ENCODE measurements at regions not wholly inside any gene's neighbourhood (a gene's known extent, or its start where the extent isn't known, plus 50 kb on each side); places are given as distances from the start of the nearest gene placed in this dataset.

DNA sequence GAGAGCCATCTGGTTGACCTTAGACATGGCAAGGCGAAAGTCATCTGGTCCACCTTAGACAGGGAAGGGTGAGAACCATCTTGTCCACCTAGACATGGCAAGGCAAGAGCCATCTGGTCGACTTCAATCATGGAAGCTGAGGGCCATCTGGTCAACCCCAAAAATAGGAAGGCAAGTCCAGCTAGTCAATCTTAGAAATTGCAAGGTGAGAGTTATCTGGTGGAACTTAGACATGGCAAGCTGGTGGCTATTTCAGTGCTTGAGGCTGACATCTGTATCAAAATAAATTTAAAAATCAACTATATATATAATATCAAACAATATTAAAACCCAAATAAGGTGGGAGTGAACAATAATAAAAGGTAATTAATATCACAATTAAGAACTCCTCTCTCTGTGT, 83.9 kb downstream of the ZNF726 start:
- no peak for DNase-seq (ENCODE audit: low spot score, unreplicated experiment)
- peaks cover 68% of the 10 kb centered on the region for H3K9me3 Mint-ChIP-seq (ENCODE audit: low read depth)
- H3K27ac Mint-ChIP-seq = no peak overlapping the region
- TF ChIP-seq, protein P1, sequence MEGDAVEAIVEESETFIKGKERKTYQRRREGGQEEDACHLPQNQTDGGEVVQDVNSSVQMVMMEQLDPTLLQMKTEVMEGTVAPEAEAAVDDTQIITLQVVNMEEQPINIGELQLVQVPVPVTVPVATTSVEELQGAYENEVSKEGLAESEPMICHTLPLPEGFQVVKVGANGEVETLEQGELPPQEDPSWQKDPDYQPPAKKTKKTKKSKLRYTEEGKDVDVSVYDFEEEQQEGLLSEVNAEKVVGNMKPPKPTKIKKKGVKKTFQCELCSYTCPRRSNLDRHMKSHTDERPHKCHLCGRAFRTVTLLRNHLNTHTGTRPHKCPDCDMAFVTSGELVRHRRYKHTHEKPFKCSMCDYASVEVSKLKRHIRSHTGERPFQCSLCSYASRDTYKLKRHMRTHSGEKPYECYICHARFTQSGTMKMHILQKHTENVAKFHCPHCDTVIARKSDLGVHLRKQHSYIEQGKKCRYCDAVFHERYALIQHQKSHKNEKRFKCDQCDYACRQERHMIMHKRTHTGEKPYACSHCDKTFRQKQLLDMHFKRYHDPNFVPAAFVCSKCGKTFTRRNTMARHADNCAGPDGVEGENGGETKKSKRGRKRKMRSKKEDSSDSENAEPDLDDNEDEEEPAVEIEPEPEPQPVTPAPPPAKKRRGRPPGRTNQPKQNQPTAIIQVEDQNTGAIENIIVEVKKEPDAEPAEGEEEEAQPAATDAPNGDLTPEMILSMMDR (IDR thresholded peaks at IDR 0.05; ENCODE audit: unreplicated experiment) = no peak
- H3K27me3 Mint-ChIP-seq = no peaks in the 10 kb centered on the region
- no peaks in the 10 kb centered on the region for H3K4me1 Mint-ChIP-seq (ENCODE audit: low read depth)
- no peak overlapping the region for H3K4me3 Mint-ChIP-seq (ENCODE audit: low read depth)
- peaks cover 5% of the 10 kb centered on the region for H3K36me3 Mint-ChIP-seq (ENCODE audit: insufficient read depth)

- H3K4me3 Mint-ChIP-seq (ENCODE audit: low read depth) = no peak overlapping the region
- no peak overlapping the region for H3K27ac Mint-ChIP-seq
- TF ChIP-seq, protein P1 (IDR thresholded peaks at IDR 0.05; ENCODE audit: unreplicated experiment) = no peak
- H3K27me3 Mint-ChIP-seq = no peaks in the 10 kb centered on the region
- H3K36me3 Mint-ChIP-seq (ENCODE audit: insufficient read depth) = peaks cover 5% of the 10 kb centered on the region
- no peaks in the 10 kb centered on the region for H3K4me1 Mint-ChIP-seq (ENCODE audit: low read depth)
- no peak for DNase-seq (ENCODE audit: low spot score, unreplicated experiment)
- H3K9me3 Mint-ChIP-seq (ENCODE audit: low read depth) = peaks cover 65% of the 10 kb centered on the region
These were observed 85.3 kb downstream of the ZNF726 start for GRCh38 chr19:23999821-24000610.

DNA sequence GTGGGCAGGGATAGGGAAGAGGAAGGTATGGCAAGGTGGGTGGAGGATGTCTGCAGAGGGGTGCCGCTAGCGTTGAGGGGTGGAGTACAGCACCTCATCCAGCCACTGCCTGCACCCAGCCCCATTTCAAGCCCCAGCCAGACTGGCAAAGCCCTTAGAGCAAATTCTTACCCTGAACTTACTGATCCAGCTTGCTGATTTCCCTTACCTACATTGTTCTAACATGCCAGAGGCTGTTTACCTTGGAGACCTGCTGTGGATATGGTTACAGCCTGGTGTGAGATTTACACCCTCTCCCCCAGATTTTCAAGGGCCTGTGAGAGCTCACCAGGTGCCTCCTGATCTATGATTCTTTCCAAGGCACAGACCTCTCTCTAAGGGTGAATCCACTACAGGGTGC, 86.0 kb downstream of the ZNF726 start:
- no peak for DNase-seq (ENCODE audit: low spot score, unreplicated experiment)
- Mint-ChIP-seq H3K27ac (no peak overlapping the region), H3K4me1 (ENCODE audit: low read depth) (no peaks in the 10 kb centered on the region), H3K27me3 (no peaks in the 10 kb centered on the region), H3K9me3 (ENCODE audit: low read depth) (peaks cover 62% of the 10 kb centered on the region), H3K4me3 (ENCODE audit: low read depth) (no peak overlapping the region), H3K36me3 (ENCODE audit: insufficient read depth) (peaks cover 3% of the 10 kb centered on the region)
- TF ChIP-seq, protein P1 (IDR thresholded peaks at IDR 0.05; ENCODE audit: unreplicated experiment) = no peak

- TF ChIP-seq, protein P1 (IDR thresholded peaks at IDR 0.05; ENCODE audit: unreplicated experiment) = no peak
- no peak overlapping the region for H3K27ac Mint-ChIP-seq
These were observed 84.6 kb upstream of the ZNF254 start for GRCh38 chr19:24002256-24002945.

GRCh38 chr19:24003537-24003936, 83.5 kb upstream of the ZNF254 start:
- H3K4me1 Mint-ChIP-seq (ENCODE audit: low read depth) = no peaks in the 10 kb centered on the region
- peaks cover 3% of the 10 kb centered on the region for H3K36me3 Mint-ChIP-seq (ENCODE audit: insufficient read depth)
- H3K27ac Mint-ChIP-seq = no peak overlapping the region
- H3K27me3 Mint-ChIP-seq = no peaks in the 10 kb centered on the region
- no peak overlapping the region for H3K4me3 Mint-ChIP-seq (ENCODE audit: low read depth)
- TF ChIP-seq, protein P1 (IDR thresholded peaks at IDR 0.05; ENCODE audit: unreplicated experiment) = no peak
- DNase-seq (ENCODE audit: low spot score, unreplicated experiment) = no peak
- peaks cover 46% of the 10 kb centered on the region for H3K9me3 Mint-ChIP-seq (ENCODE audit: low read depth)

More at GRCh38 chr19:24002256-24002945, 84.6 kb upstream of the ZNF254 start:
- no peak for DNase-seq (ENCODE audit: low spot score, unreplicated experiment)
- H3K27me3 Mint-ChIP-seq = no peaks in the 10 kb centered on the region
- no peaks in the 10 kb centered on the region for H3K36me3 Mint-ChIP-seq (ENCODE audit: insufficient read depth)
- H3K4me3 Mint-ChIP-seq (ENCODE audit: low read depth) = no peak overlapping the region
- H3K4me1 Mint-ChIP-seq (ENCODE audit: low read depth) = no peaks in the 10 kb centered on the region
- H3K9me3 Mint-ChIP-seq (ENCODE audit: low read depth) = peaks cover 53% of the 10 kb centered on the region
